ENCODE measurements at regions not wholly inside any gene's neighbourhood (a gene's known extent, or its start where the extent isn't known, plus 50 kb on each side); places are given as distances from the start of the nearest gene placed in this dataset.

DNA sequence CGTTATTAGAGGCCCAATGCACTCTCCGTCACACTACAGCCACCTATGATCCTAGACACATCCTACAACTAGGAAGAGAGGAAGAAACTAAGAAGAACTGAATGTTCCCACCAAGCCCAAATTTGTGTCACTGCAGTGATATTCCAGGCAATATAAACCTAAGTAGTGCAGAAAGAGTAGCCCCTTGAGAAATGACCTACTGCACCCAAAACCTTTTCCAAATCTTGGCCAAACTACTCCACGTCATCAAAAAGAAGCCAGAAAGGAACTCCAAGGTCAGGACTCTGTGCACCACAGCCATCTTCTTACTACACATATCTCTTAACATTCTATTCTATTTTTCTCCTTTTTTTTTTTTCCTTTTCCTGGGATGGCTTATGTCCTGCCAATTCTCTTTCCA lies 60.2 kb downstream of the ADAMTS1 start:
- Histone ChIP-seq H3K27ac (ENCODE audit: insufficient read depth in 1 of 2, low read depth in 1 of 2, low read length in 2 of 2, poor library complexity in 1 of 2, severe bottlenecking in 2 of 2) (no peak overlapping the region), H3K4me3 (ENCODE audit: control insufficient read depth in 1 of 7, extremely low read depth in 1 of 7, insufficient read depth in 4 of 7, low read depth in 2 of 7, low read length in 6 of 7) (no peak overlapping the region), H3K4me1 (ENCODE audit: control extremely low read depth in 1 of 4, control insufficient read depth in 4 of 4, insufficient read depth in 4 of 4, low read length in 3 of 4) (no peaks in the 10 kb centered on the region), H3K27me3 (replicated peaks in 2 of 5; ENCODE audit: control insufficient read depth in 4 of 5, insufficient read depth in 5 of 5, low read length in 4 of 5) (peaks cover 0 to 2% (median 0%) of the 10 kb centered on the region in 5 experiments), H3K9me3 (ENCODE audit: control extremely low read depth in 1 of 5, control insufficient read depth in 4 of 5, insufficient read depth in 2 of 5, low read depth in 1 of 5, low read length in 4 of 5) (no peaks in the 10 kb centered on the region), H3K36me3 (ENCODE audit: control insufficient read depth in 4 of 4, insufficient read depth in 4 of 4, low read length in 3 of 4) (no peaks in the 10 kb centered on the region)
- ChIA-PET CTCF (no interaction called here), POLR2A (no interaction called here)
- no peak for DNase-seq
- WGBS (ENCODE audit: insufficient coverage) = 90% methylated on average over 1 of the region's 3 CpGs

DNA sequence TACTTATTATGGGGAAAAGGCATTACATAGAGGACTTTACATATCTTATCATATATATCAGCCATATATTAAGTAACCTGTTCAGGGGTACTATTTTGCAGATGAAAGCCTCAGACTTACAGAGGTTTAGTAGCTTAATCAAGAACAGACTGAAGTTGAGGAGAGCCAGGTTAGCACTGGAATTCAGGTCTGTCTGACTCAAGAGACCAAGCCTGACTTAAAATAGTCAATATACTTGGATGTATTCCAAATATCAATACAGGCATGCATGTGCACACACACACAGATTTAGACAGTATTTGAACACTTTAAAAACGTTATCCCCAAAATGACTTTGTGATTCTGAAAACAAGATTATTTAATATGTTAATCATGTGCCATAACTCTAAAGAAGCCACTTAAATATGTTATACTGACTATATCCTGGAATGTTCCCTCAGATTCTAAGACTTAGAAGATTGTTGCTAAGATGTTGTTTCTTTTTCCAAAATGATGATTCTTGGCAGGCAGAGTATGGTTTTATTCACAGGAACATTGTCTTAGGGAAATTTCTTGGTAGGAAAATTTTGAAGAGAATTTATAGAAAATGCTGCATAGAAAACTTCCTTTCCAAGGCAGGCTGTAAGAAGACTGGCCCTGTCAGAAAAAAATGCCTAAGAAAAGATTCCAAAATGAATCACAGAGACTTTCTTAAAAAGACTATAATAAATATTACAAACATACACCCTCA lies 61.6 kb downstream of the ADAMTS1 start:
- Histone ChIP-seq H3K27ac (ENCODE audit: insufficient read depth in 1 of 2, low read depth in 1 of 2, low read length in 2 of 2, poor library complexity in 1 of 2, severe bottlenecking in 2 of 2) (no peak overlapping the region), H3K4me1 (ENCODE audit: control extremely low read depth in 1 of 4, control insufficient read depth in 4 of 4, insufficient read depth in 4 of 4, low read length in 3 of 4) (no peaks in the 10 kb centered on the region), H3K9me3 (ENCODE audit: control extremely low read depth in 1 of 5, control insufficient read depth in 4 of 5, insufficient read depth in 2 of 5, low read depth in 1 of 5, low read length in 4 of 5) (no peaks in the 10 kb centered on the region), H3K36me3 (ENCODE audit: control insufficient read depth in 4 of 4, insufficient read depth in 4 of 4, low read length in 3 of 4) (no peaks in the 10 kb centered on the region), H3K27me3 (replicated peaks in 2 of 5; ENCODE audit: control insufficient read depth in 4 of 5, insufficient read depth in 5 of 5, low read length in 4 of 5) (peaks cover 0 to 2% (median 0%) of the 10 kb centered on the region in 5 experiments), H3K4me3 (ENCODE audit: control insufficient read depth in 1 of 7, extremely low read depth in 1 of 7, insufficient read depth in 4 of 7, low read depth in 2 of 7, low read length in 6 of 7) (no peak overlapping the region)
- WGBS (ENCODE audit: insufficient coverage) = no CpG with 5 or more reads among the region's 1 CpG
- ChIA-PET CTCF (interaction anchor here (0.8 kb wide), 1 partner anchor 14 kb away, joined by 4 read pairs; no protein-coding TSS in a partner anchor), POLR2A (no interaction called here)
- no peak for DNase-seq

DNA sequence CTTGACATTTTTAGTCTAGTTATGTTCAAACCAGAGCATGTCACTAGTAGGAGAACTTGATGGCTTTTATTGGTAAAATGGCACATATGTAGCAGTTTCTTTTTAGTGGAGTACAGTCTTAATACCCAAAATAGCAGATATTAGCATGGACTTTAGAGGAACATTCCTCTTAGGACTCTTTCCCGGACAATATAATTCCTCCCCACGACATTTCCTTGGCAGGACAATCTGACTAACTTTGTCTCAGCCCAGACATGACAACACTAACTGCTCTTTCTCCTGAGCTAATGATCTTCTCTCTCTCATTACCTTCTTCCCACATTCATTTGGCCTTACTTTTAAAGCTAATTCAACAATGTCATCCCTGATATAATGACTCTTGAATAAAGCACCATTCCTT lies 62.5 kb downstream of the ADAMTS1 start:
- no peak overlapping the region for H3K27ac ChIP-seq (ENCODE audit: insufficient read depth in 1 of 2, low read depth in 1 of 2, low read length in 2 of 2, poor library complexity in 1 of 2, severe bottlenecking in 2 of 2)
- no peak for DNase-seq
- 95% methylated on average over 2 of the region's 2 CpGs for WGBS (ENCODE audit: insufficient coverage)
- H3K36me3 ChIP-seq (ENCODE audit: control insufficient read depth in 4 of 4, insufficient read depth in 4 of 4, low read length in 3 of 4) = no peaks in the 10 kb centered on the region
- H3K9me3 ChIP-seq (ENCODE audit: control extremely low read depth in 1 of 5, control insufficient read depth in 4 of 5, insufficient read depth in 2 of 5, low read depth in 1 of 5, low read length in 4 of 5) = no peaks in the 10 kb centered on the region
- H3K27me3 ChIP-seq (replicated peaks in 2 of 5; ENCODE audit: control insufficient read depth in 4 of 5, insufficient read depth in 5 of 5, low read length in 4 of 5) = peaks cover 0 to 2% (median 0%) of the 10 kb centered on the region in 5 experiments
- H3K4me1 ChIP-seq (ENCODE audit: control extremely low read depth in 1 of 4, control insufficient read depth in 4 of 4, insufficient read depth in 4 of 4, low read length in 3 of 4) = no peaks in the 10 kb centered on the region
- H3K4me3 ChIP-seq (ENCODE audit: control insufficient read depth in 1 of 7, extremely low read depth in 1 of 7, insufficient read depth in 4 of 7, low read depth in 2 of 7, low read length in 6 of 7) = no peak overlapping the region
- CTCF ChIA-PET = interaction anchor here (0.6 to 0.8 kb wide), 2 partner anchors 13 to 715 kb away, joined by 3 to 4 read pairs; no protein-coding TSS in a partner anchor
- POLR2A ChIA-PET = no interaction called here

DNA sequence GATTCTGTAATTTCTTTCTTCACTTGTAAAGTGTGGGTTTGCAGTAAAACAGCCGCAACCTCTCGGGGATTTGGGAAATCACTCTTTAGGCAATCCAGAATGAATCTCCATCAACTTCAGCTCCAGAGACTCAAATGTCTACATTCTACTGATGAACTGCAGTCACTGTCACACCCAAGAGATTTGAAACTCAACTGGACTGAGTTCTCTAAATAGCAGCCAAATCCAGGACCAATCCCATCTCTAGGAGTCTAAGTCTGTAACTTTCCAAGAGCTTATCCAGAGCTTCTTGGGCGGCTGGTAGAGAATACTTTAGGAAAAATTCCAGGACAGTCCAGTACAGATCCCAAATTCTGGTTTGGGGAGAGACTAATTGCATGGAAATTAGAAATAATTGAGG lies 62.9 kb downstream of the ADAMTS1 start:
- Histone ChIP-seq H3K4me3 (ENCODE audit: control insufficient read depth in 1 of 7, extremely low read depth in 1 of 7, insufficient read depth in 4 of 7, low read depth in 2 of 7, low read length in 6 of 7) (no peak overlapping the region), H3K9me3 (ENCODE audit: control extremely low read depth in 1 of 5, control insufficient read depth in 4 of 5, insufficient read depth in 2 of 5, low read depth in 1 of 5, low read length in 4 of 5) (no peaks in the 10 kb centered on the region), H3K27me3 (replicated peaks in 2 of 5; ENCODE audit: control insufficient read depth in 4 of 5, insufficient read depth in 5 of 5, low read length in 4 of 5) (peaks cover 0 to 2% (median 0%) of the 10 kb centered on the region in 5 experiments), H3K4me1 (ENCODE audit: control extremely low read depth in 1 of 4, control insufficient read depth in 4 of 4, insufficient read depth in 4 of 4, low read length in 3 of 4) (no peaks in the 10 kb centered on the region), H3K36me3 (ENCODE audit: control insufficient read depth in 4 of 4, insufficient read depth in 4 of 4, low read length in 3 of 4) (no peaks in the 10 kb centered on the region), H3K27ac (ENCODE audit: insufficient read depth in 1 of 2, low read depth in 1 of 2, low read length in 2 of 2, poor library complexity in 1 of 2, severe bottlenecking in 2 of 2) (no peak overlapping the region)
- POLR2A ChIA-PET = no interaction called here
- WGBS (ENCODE audit: insufficient coverage) = 87% methylated on average over 3 of the region's 3 CpGs
- no peak for DNase-seq
- CTCF ChIA-PET = interaction anchor here (0.6 kb wide), 1 partner anchor 714 kb away, joined by 3 read pairs; no protein-coding TSS in a partner anchor

DNA sequence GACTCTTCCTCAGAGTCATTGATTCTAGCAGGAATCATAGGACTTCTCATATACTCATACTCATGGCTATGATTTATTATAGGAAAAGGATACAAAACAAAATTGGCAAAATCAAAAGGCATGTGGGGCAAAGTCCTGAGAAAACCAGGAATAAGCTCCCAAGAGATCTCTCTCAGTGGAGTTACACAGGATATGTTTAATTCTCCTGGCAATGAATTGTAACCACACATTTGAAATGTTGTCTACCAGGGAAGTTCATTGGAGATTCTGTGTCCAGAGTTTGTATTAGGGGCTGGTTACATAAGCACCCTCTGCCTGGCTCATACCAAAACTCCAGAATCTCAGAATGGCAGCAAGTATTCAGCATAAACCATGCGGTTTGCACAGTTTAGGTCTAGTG lies 63.9 kb downstream of the ADAMTS1 start:
- ChIA-PET CTCF (no interaction called here), POLR2A (no interaction called here)
- Histone ChIP-seq H3K27me3 (replicated peaks in 2 of 5; ENCODE audit: control insufficient read depth in 4 of 5, insufficient read depth in 5 of 5, low read length in 4 of 5) (peaks cover 0 to 2% (median 0%) of the 10 kb centered on the region in 5 experiments), H3K4me1 (ENCODE audit: control extremely low read depth in 1 of 4, control insufficient read depth in 4 of 4, insufficient read depth in 4 of 4, low read length in 3 of 4) (no peaks in the 10 kb centered on the region), H3K36me3 (ENCODE audit: control insufficient read depth in 4 of 4, insufficient read depth in 4 of 4, low read length in 3 of 4) (no peaks in the 10 kb centered on the region), H3K9me3 (ENCODE audit: control extremely low read depth in 1 of 5, control insufficient read depth in 4 of 5, insufficient read depth in 2 of 5, low read depth in 1 of 5, low read length in 4 of 5) (peaks cover 0 to 1% (median 0%) of the 10 kb centered on the region in 5 experiments), H3K4me3 (ENCODE audit: control insufficient read depth in 1 of 7, extremely low read depth in 1 of 7, insufficient read depth in 4 of 7, low read depth in 2 of 7, low read length in 6 of 7) (no peak overlapping the region), H3K27ac (ENCODE audit: insufficient read depth in 1 of 2, low read depth in 1 of 2, low read length in 2 of 2, poor library complexity in 1 of 2, severe bottlenecking in 2 of 2) (no peak overlapping the region)
- WGBS (ENCODE audit: insufficient coverage) = 100% methylated on average over 1 of the region's 1 CpG
- DNase-seq = no peak

DNA sequence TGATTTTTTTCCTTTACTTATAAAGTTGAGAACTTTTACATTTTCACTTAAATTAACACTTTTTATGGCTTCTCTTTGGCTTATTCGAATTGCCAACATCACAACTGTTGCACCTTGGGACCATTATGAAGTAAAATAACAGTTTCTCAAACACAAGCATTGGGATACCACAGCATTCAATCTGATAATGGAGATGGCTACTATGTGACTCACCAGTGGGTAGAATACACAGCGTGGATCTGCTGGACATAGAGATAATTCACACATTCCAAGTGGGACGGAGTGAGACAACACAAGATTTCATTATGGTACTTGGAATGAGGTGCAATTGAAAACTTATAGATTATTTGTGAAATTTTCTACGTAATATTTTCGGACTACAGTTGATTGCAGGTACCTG lies 68.0 kb downstream of the ADAMTS1 start:
- Histone ChIP-seq H3K9me3 (ENCODE audit: control extremely low read depth in 1 of 5, control insufficient read depth in 4 of 5, insufficient read depth in 2 of 5, low read depth in 1 of 5, low read length in 4 of 5) (peaks cover 0 to 1% (median 0%) of the 10 kb centered on the region in 5 experiments), H3K27ac (ENCODE audit: insufficient read depth in 1 of 2, low read depth in 1 of 2, low read length in 2 of 2, poor library complexity in 1 of 2, severe bottlenecking in 2 of 2) (no peak overlapping the region), H3K27me3 (replicated peaks in 2 of 5; ENCODE audit: control insufficient read depth in 4 of 5, insufficient read depth in 5 of 5, low read length in 4 of 5) (peaks cover 0 to 2% (median 0%) of the 10 kb centered on the region in 5 experiments), H3K36me3 (ENCODE audit: control insufficient read depth in 4 of 4, insufficient read depth in 4 of 4, low read length in 3 of 4) (no peaks in the 10 kb centered on the region), H3K4me3 (ENCODE audit: control insufficient read depth in 1 of 7, extremely low read depth in 1 of 7, insufficient read depth in 4 of 7, low read depth in 2 of 7, low read length in 6 of 7) (no peak overlapping the region), H3K4me1 (ENCODE audit: control extremely low read depth in 1 of 4, control insufficient read depth in 4 of 4, insufficient read depth in 4 of 4, low read length in 3 of 4) (no peaks in the 10 kb centered on the region)
- DNase-seq = no peak
- ChIA-PET CTCF (no interaction called here), POLR2A (no interaction called here)
- WGBS (ENCODE audit: insufficient coverage) = 95% methylated on average over 3 of the region's 5 CpGs

DNA sequence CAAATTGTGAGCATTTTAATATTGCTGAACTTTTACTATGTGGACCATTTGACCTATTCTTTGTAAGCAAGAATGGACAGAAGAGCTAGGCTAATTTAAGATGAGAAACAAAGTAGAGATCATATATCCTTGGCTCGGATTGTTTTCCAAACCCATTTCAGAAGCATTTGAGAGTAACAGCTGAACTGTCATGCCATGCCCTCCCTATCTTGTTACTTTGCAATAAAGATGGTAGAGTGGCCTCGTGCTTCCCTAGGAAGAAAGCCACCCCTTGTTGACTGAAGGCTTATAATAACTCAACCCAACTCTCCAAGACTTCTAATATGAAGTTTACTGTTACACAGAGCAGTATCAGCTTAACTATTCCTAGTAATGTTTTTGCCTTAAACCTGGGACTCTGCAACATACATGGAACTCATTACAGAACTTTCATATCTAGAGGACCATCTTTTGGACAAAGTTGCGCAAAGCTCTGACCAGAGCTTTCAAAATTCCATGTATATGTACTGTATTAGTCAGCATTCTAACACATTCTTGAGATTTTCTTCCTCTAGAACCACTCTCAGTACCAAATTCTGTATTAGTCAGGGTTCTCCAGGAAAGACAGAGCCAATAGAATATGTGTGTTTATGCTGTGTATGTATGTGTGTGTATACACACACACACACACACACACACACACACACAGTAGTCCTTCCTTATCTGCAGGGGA lies 68.7 kb downstream of the ADAMTS1 start:
- DNase-seq = no peak
- 100% methylated on average over 2 of the region's 3 CpGs for WGBS (ENCODE audit: insufficient coverage)
- Histone ChIP-seq H3K36me3 (ENCODE audit: control insufficient read depth in 4 of 4, insufficient read depth in 4 of 4, low read length in 3 of 4) (no peaks in the 10 kb centered on the region), H3K9me3 (ENCODE audit: control extremely low read depth in 1 of 5, control insufficient read depth in 4 of 5, insufficient read depth in 2 of 5, low read depth in 1 of 5, low read length in 4 of 5) (peaks cover 0 to 1% (median 0%) of the 10 kb centered on the region in 5 experiments), H3K27me3 (replicated peaks in 2 of 5; ENCODE audit: control insufficient read depth in 4 of 5, insufficient read depth in 5 of 5, low read length in 4 of 5) (peaks cover 0 to under 1% (median 0%) of the 10 kb centered on the region in 5 experiments), H3K4me1 (ENCODE audit: control extremely low read depth in 1 of 4, control insufficient read depth in 4 of 4, insufficient read depth in 4 of 4, low read length in 3 of 4) (no peaks in the 10 kb centered on the region), H3K27ac (ENCODE audit: insufficient read depth in 1 of 2, low read depth in 1 of 2, low read length in 2 of 2, poor library complexity in 1 of 2, severe bottlenecking in 2 of 2) (no peak overlapping the region), H3K4me3 (ENCODE audit: control insufficient read depth in 1 of 7, extremely low read depth in 1 of 7, insufficient read depth in 4 of 7, low read depth in 2 of 7, low read length in 6 of 7) (no peak overlapping the region)
- CTCF ChIA-PET = interaction anchor here (1.3 kb wide), 1 partner anchor 68 kb away, joined by 4 read pairs; the partner anchor contains the start of gene ADAMTS1
- POLR2A ChIA-PET = no interaction called here
